ENCODE measurements at regions not wholly inside any gene's neighbourhood (a gene's known extent, or its start where the extent isn't known, plus 50 kb on each side); places are given as distances from the start of the nearest gene placed in this dataset.
"Not testable (repeated sequence)": the region's sequence is repeated elsewhere in the genome, so short reads cannot be mapped to it uniquely, and the experiment has no call there.

GRCh38 chr9:31587146-31587545, 797.3 kb upstream of the ACO1 start:
- no peak for DNase-seq

- DNase-seq = no peak
Observed at GRCh38 chr9:31588006-31588405, 796.4 kb upstream of the ACO1 start.

GRCh38 chr9:31588756-31589155, 795.7 kb upstream of the ACO1 start:
- DNase-seq = no peak

GRCh38 chr9:31590091-31590490, 794.4 kb upstream of the ACO1 start:
- peak; percentile 73 for DNase-seq

GRCh38 chr9:31597086-31597485, 787.4 kb upstream of the ACO1 start:
- DNase-seq = not testable (repeated sequence)

GRCh38 chr9:31597977-31598376, 786.5 kb upstream of the ACO1 start:
- DNase-seq = no peak

GRCh38 chr9:31601666-31602065, 782.8 kb upstream of the ACO1 start:
- DNase-seq = no peak

- DNase-seq = no peak
Observed at GRCh38 chr9:31604531-31604930, 779.9 kb upstream of the ACO1 start.

GRCh38 chr9:31605164-31605563, 779.3 kb upstream of the ACO1 start:
- no peak for DNase-seq

GRCh38 chr9:31606678-31607077, 777.8 kb upstream of the ACO1 start:
- DNase-seq = no peak

- no peak for DNase-seq
Observed at GRCh38 chr9:31608416-31608815, 776.0 kb upstream of the ACO1 start.

GRCh38 chr9:31608881-31609280, 775.6 kb upstream of the ACO1 start:
- no peak for DNase-seq

- no peak for DNase-seq
Observed at GRCh38 chr9:31612336-31613030, 772.0 kb upstream of the ACO1 start.

GRCh38 chr9:31615966-31616365, 768.5 kb upstream of the ACO1 start:
- DNase-seq = no peak

- no peak for DNase-seq
Observed at GRCh38 chr9:31623511-31623910, 760.9 kb upstream of the ACO1 start.

- DNase-seq = no peak
Observed at GRCh38 chr9:31629292-31629691, 755.2 kb upstream of the ACO1 start.

- no peak for DNase-seq
Observed at GRCh38 chr9:31637265-31637664, 747.2 kb upstream of the ACO1 start.

GRCh38 chr9:31637861-31638260, 746.6 kb upstream of the ACO1 start:
- no peak for DNase-seq

- no peak for DNase-seq
Observed at GRCh38 chr9:31639451-31639850, 745.0 kb upstream of the ACO1 start.

- DNase-seq = no peak
Observed at GRCh38 chr9:31669311-31669710, 715.1 kb upstream of the ACO1 start.

- DNase-seq = no peak
Observed at GRCh38 chr9:31671011-31671410, 713.4 kb upstream of the ACO1 start.

- DNase-seq = no peak
Observed at GRCh38 chr9:31674264-31674663, 710.2 kb upstream of the ACO1 start.

- DNase-seq = no peak
Observed at GRCh38 chr9:31677415-31677814, 707.0 kb upstream of the ACO1 start.

GRCh38 chr9:31677877-31678276, 706.6 kb upstream of the ACO1 start:
- DNase-seq = no peak

GRCh38 chr9:31683116-31683515, 701.3 kb upstream of the ACO1 start:
- DNase-seq = peak; percentile 54

All from COR-L47 (cell line).